Endothelial cell (in vitro differentiated cells): ENCODE measurements at regions not wholly inside any gene's neighbourhood (a gene's known extent, or its start where the extent isn't known, plus 50 kb on each side); places are given as distances from the start of the nearest gene placed in this dataset.

Experiments used
- DNase-seq: peaks from one replicate; pipeline ENCODE4 v3.0.0; 2021; ENCODE audit warnings: low spot score
- H3K27ac Mint-ChIP-seq: one replicate; pipeline ENCODE4 v1.8.0; 2021; ENCODE audit warnings: mixed read lengths, inconsistent platforms; ENCODE audit not compliant: unreplicated experiment
- H3K27me3 Mint-ChIP-seq: one replicate; pipeline ENCODE4 v1.8.0; 2021; ENCODE audit warnings: mild to moderate bottlenecking, moderate library complexity, mixed read lengths, inconsistent platforms; ENCODE audit not compliant: unreplicated experiment
- H3K36me3 Mint-ChIP-seq: one replicate; pipeline ENCODE4 v1.8.0; 2021; ENCODE audit warnings: mild to moderate bottlenecking, low read depth, mixed read lengths, inconsistent platforms; ENCODE audit not compliant: unreplicated experiment
- H3K4me1 Mint-ChIP-seq: one replicate; pipeline ENCODE4 v1.8.0; 2021; ENCODE audit warnings: mild to moderate bottlenecking, mixed read lengths, inconsistent platforms; ENCODE audit not compliant: unreplicated experiment
- H3K4me3 Mint-ChIP-seq: one replicate; pipeline ENCODE4 v1.8.0; 2021; ENCODE audit warnings: mild to moderate bottlenecking, mixed read lengths, inconsistent platforms; ENCODE audit not compliant: unreplicated experiment
- H3K9me3 Mint-ChIP-seq: one replicate; pipeline ENCODE4 v1.8.0; 2021; ENCODE audit warnings: mixed read lengths, inconsistent platforms; ENCODE audit not compliant: unreplicated experiment
- TF ChIP-seq, protein P1 (sequence below): fragments of 200-600 bp; sonication (generic); IDR thresholded peaks from one replicate; pipeline ENCODE4 v1.5.0; 2021; ENCODE audit warnings: antibody characterized with exemption; ENCODE audit not compliant: unreplicated experiment

DNA sequence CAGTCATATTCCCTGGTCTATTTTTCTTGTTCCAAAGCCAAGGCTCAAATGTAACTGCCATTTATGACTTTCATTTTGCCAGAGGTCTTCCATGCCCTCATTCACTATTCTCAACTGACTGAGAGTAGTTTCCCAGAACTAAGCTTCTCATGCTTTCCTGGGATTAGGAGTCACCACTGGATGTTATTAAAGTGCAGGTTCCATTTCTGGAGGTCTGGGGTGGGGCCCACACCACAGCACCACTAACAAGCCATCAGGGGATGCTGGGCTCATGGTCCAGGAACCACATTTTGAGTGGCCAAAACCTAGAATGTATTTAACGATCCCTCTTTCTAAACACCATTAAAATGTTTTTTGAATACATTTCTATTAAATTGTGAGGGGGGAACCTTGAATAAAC is 677.6 kb downstream of the SEMA5A start:
- no peaks in the 10 kb centered on the region for H3K27me3 Mint-ChIP-seq
- no peaks in the 10 kb centered on the region for H3K36me3 Mint-ChIP-seq
- TF ChIP-seq, protein P1, sequence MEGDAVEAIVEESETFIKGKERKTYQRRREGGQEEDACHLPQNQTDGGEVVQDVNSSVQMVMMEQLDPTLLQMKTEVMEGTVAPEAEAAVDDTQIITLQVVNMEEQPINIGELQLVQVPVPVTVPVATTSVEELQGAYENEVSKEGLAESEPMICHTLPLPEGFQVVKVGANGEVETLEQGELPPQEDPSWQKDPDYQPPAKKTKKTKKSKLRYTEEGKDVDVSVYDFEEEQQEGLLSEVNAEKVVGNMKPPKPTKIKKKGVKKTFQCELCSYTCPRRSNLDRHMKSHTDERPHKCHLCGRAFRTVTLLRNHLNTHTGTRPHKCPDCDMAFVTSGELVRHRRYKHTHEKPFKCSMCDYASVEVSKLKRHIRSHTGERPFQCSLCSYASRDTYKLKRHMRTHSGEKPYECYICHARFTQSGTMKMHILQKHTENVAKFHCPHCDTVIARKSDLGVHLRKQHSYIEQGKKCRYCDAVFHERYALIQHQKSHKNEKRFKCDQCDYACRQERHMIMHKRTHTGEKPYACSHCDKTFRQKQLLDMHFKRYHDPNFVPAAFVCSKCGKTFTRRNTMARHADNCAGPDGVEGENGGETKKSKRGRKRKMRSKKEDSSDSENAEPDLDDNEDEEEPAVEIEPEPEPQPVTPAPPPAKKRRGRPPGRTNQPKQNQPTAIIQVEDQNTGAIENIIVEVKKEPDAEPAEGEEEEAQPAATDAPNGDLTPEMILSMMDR = no peak
- H3K27ac Mint-ChIP-seq = no peak overlapping the region
- no peak for DNase-seq
- no peaks in the 10 kb centered on the region for H3K9me3 Mint-ChIP-seq
- no peaks in the 10 kb centered on the region for H3K4me1 Mint-ChIP-seq
- H3K4me3 Mint-ChIP-seq = no peak overlapping the region

DNA sequence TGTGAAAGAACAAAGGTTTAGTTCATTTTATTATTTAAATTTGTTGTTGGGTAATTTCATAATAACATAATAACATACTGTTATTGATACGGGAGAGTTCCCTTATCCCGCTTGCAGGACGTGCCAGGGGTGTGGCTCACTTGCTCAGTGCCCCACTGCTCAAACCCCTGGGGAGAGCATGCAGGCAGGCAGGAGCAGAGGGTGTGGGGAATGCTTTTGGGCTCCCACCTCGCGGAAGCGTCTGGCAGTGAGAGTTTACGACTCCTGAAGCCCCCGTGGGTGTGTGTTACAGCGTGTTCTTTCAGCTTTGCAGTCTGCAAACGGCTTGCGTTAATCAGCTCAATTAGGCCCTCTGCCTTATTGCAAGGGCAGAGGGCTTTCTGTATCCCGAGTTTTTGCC is 675.9 kb downstream of the SEMA5A start:
- Mint-ChIP-seq H3K36me3 (no peaks in the 10 kb centered on the region), H3K27me3 (no peaks in the 10 kb centered on the region), H3K27ac (no peak overlapping the region), H3K4me1 (no peaks in the 10 kb centered on the region), H3K4me3 (no peak overlapping the region), H3K9me3 (no peaks in the 10 kb centered on the region)
- DNase-seq = no peak
- TF ChIP-seq, protein P1 = no peak

DNA sequence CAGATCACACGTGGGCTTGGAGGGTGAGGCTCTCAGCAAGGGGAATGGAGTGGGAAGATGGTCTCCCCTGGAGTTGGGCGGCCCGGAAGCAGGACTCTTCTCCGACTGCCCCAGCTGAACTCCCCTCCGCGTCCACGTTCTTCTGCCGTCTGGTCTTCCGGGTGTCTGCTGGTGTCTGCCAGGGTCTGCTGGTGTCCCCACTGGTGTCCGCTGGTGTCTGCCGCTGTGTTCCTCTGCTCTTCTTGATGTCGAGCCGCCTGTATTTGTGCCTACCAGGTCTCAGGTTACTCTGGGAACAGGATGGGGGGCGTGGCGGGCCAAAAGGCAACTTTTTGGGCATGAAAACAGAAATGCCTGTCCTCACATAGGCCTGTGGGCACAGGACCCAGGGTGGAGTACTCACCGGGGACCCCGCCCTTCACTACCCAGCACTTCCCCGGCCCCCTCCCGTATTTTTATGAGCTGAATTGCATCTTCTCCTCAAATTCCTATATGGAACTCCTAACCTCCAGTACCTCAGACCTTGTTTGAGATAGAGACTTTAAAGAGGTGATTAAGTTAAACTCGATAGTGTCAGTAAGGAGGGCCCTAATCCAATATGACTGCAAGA is 675.4 kb downstream of the SEMA5A start:
- Mint-ChIP-seq H3K27ac (no peak overlapping the region), H3K4me3 (no peak overlapping the region), H3K27me3 (no peaks in the 10 kb centered on the region), H3K36me3 (no peaks in the 10 kb centered on the region), H3K4me1 (no peaks in the 10 kb centered on the region), H3K9me3 (no peaks in the 10 kb centered on the region)
- DNase-seq = no peak
- TF ChIP-seq, protein P1 = no peak

DNA sequence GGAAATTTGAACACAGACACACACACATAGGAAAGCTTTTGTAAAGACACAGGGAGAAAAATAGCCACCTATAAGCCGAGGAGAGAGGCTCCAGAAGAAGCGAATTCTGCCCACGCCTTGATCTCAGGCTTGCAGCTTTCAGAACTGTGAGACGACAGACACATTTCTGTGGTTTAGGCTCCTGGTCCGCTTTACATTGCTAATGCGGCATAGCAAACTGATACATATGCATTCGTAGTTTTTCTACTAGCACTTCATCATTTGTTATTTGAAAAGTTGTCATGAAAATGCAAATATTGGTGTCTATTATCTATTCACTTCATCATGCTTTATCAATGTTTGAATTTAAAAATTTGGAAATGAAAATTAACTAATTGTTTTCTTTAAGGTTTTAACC is 674.9 kb downstream of the SEMA5A start:
- no peak for DNase-seq
- H3K27ac Mint-ChIP-seq = no peak overlapping the region
- H3K27me3 Mint-ChIP-seq = no peaks in the 10 kb centered on the region
- H3K4me3 Mint-ChIP-seq = no peak overlapping the region
- H3K36me3 Mint-ChIP-seq = no peaks in the 10 kb centered on the region
- no peaks in the 10 kb centered on the region for H3K4me1 Mint-ChIP-seq
- TF ChIP-seq, protein P1 = no peak
- no peaks in the 10 kb centered on the region for H3K9me3 Mint-ChIP-seq

DNA sequence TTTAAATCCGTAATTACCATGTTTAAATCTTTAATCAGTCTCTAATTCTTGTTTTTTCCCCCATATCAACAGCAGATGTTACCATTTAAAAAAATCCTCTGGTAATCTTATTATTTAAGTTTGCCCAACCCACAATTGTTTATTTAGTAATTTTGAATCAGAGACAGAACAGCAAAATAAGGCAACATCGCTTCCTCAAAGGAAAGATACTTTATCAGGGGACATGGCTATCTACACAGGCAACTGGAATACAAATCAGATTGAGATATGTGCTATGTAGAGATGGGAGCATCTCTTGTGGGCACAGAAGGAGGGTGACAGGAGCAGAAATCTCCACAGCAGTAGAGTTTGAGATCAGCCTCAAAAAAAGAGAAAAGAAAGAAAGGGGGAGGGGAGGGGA is 674.4 kb downstream of the SEMA5A start:
- Mint-ChIP-seq H3K27ac (no peak overlapping the region), H3K4me1 (no peaks in the 10 kb centered on the region), H3K36me3 (no peaks in the 10 kb centered on the region), H3K4me3 (no peak overlapping the region), H3K9me3 (no peaks in the 10 kb centered on the region), H3K27me3 (no peaks in the 10 kb centered on the region)
- TF ChIP-seq, protein P1 = no peak
- DNase-seq = no peak
